Loucy (cell line): ENCODE measurements at regions not wholly inside any gene's neighbourhood (a gene's known extent, or its start where the extent isn't known, plus 50 kb on each side); places are given as distances from the start of the nearest gene placed in this dataset.

Source experiments
- H2AFZ ChIP-seq: fragments of 200-600 bp; sonication (generic); 2 replicates; pipeline ENCODE4 v1.6.0; 2016; ENCODE audit warnings: antibody characterized with exemption, mild to moderate bottlenecking, low read length, moderate library complexity
- H3F3A ChIP-seq: fragments of 200-600 bp; 2 replicates; pipeline ENCODE4 v1.6.0; 2016; ENCODE audit warnings: antibody characterized with exemption, low read depth, mild to moderate bottlenecking
- H3K27me3 ChIP-seq: fragments of 200-600 bp; sonication (generic); 2 replicates; pipeline ENCODE4 v1.6.1; 2014; ENCODE audit warnings: low read length, mild to moderate bottlenecking; ENCODE audit not compliant: insufficient read depth, poor library complexity, severe bottlenecking
- H3K36me3 ChIP-seq: fragments of 200-600 bp; sonication (generic); 2 replicates; pipeline ENCODE4 v1.6.1; 2016; ENCODE audit warnings: low read length; ENCODE audit not compliant: insufficient read depth
- H3K4me1 ChIP-seq: fragments of 200-600 bp; sonication (generic); 2 replicates; pipeline ENCODE4 v1.5.1; 2014; ENCODE audit warnings: low read length, mild to moderate bottlenecking; ENCODE audit not compliant: insufficient read depth, poor library complexity, severe bottlenecking
- H3K4me2 ChIP-seq: fragments of 200-600 bp; sonication (generic); 2 replicates; pipeline ENCODE4 v1.6.0; 2014; ENCODE audit warnings: antibody characterized with exemption, low read length, low read depth, mild to moderate bottlenecking; ENCODE audit not compliant: poor library complexity, severe bottlenecking
- H3K4me3 ChIP-seq: fragments of 200-600 bp; sonication (generic); 2 replicates; pipeline ENCODE4 v1.5.1; 2014; ENCODE audit warnings: low read length, mild to moderate bottlenecking, mixed read lengths; ENCODE audit not compliant: poor library complexity, severe bottlenecking
- H3K79me2 ChIP-seq: fragments of 200-600 bp; sonication (generic); 2 replicates; pipeline ENCODE4 v1.6.1; 2014; ENCODE audit warnings: low read length; ENCODE audit not compliant: insufficient read depth
- H3K9ac ChIP-seq: fragments of 200-600 bp; sonication (generic); 2 replicates; pipeline ENCODE4 v1.6.0; 2014; ENCODE audit warnings: mild to moderate bottlenecking, low read depth, low read length, moderate library complexity; ENCODE audit not compliant: poor library complexity, severe bottlenecking
- H3K9me2 ChIP-seq: fragments of 200-600 bp; sonication (generic); replicated peaks from 2 replicates; pipeline ENCODE4 v1.6.1; 2016; ENCODE audit warnings: low read depth, low read length, mixed read lengths
- H3K9me3 ChIP-seq: fragments of 200-600 bp; sonication (generic); 2 replicates; pipeline ENCODE4 v1.6.1; 2014; ENCODE audit warnings: mild to moderate bottlenecking, antibody characterized with exemption, low read length, low read depth; ENCODE audit not compliant: insufficient read depth
- H4K20me1 ChIP-seq: fragments of 200-600 bp; sonication (generic); 2 replicates; pipeline ENCODE4 v1.6.0; 2014; ENCODE audit warnings: antibody characterized with exemption, low read length, mild to moderate bottlenecking; ENCODE audit not compliant: insufficient read depth, poor library complexity, severe bottlenecking
- CTCF ChIP-seq: fragments of 200-600 bp; sonication (generic); conservative IDR thresholded peaks from 2 replicates; pipeline ENCODE4 v1.5.1; 2014; ENCODE audit warnings: mild to moderate bottlenecking, antibody characterized with exemption, low read length
- EZH2phosphoT487 ChIP-seq: fragments of 200-600 bp; IDR thresholded peaks from 2 replicates; pipeline ENCODE4 v1.6.1; 2018; ENCODE audit warnings: antibody characterized with exemption, mild to moderate bottlenecking, moderate library complexity, borderline replicate concordance

DNA sequence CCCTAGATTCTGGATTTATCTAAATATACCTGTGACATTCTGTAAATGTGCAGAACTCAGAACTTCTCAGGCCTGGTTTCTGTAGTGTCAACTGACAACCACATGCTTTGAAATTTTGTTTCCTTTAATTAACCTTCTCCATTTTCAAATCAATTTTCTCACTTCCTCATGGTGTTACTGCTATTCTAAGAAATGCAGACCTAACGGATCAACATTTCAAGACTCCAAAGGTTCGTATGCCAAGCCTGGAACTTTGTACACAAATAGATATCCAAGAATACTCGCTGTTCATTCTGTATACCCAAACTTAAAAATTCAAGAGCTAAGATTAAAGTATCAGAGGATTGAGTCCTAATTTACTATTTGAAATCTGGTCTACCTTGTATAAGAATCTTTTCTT lies 88.1 kb downstream of the SLC24A2 start:
- no peak for TF ChIP-seq CTCF
- TF ChIP-seq EZH2phosphoT487: no peak
- Histone ChIP-seq H3K9me2 (no peaks in the 10 kb centered on the region), H3F3A (no peaks in the 10 kb centered on the region), H3K4me3 (no peak overlapping the region), H3K79me2 (no peaks in the 10 kb centered on the region), H3K4me2 (no peak overlapping the region), H3K27me3 (no peaks in the 10 kb centered on the region), H3K9me3 (no peaks in the 10 kb centered on the region), H3K9ac (no peak overlapping the region), H2AFZ (no peak overlapping the region), H3K4me1 (no peaks in the 10 kb centered on the region), H3K36me3 (no peaks in the 10 kb centered on the region), H4K20me1 (no peaks in the 10 kb centered on the region)

DNA sequence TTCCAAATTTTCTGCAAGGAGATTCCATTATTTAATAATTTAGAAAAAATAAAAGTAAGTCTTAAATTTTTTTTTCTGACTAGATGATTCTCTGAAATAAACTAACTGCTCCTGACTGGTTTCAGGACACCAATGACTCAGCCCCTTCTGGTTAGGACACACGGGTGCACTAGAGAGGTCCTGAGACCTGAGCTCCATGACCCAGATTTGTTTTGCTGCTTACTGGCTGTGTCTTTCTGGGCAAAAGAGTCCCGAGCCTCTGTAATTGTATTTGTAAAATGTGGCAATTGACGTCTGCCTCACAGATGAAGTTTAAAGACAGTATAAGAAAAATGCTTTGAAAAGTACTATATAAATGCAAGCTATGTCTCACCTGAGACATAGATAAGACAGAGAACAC lies 89.1 kb downstream of the SLC24A2 start:
- H3K9me3 ChIP-seq: no peaks in the 10 kb centered on the region
- H3K79me2 ChIP-seq: no peaks in the 10 kb centered on the region
- no peaks in the 10 kb centered on the region for H3K36me3 ChIP-seq
- H3K9ac ChIP-seq: no peak overlapping the region
- no peaks in the 10 kb centered on the region for H3K9me2 ChIP-seq
- H3K4me2 ChIP-seq: no peak overlapping the region
- H2AFZ ChIP-seq: no peak overlapping the region
- no peaks in the 10 kb centered on the region for H3K4me1 ChIP-seq
- H4K20me1 ChIP-seq: no peaks in the 10 kb centered on the region
- no peaks in the 10 kb centered on the region for H3K27me3 ChIP-seq
- H3F3A ChIP-seq: no peaks in the 10 kb centered on the region
- TF ChIP-seq EZH2phosphoT487 (no peak), CTCF (no peak)
- no peak overlapping the region for H3K4me3 ChIP-seq

GRCh38 chr9:19698960-19699359 lies 89.9 kb downstream of the SLC24A2 start:
- Histone ChIP-seq H3K4me2 (no peak overlapping the region), H3K27me3 (no peaks in the 10 kb centered on the region), H3K9ac (no peak overlapping the region), H4K20me1 (no peaks in the 10 kb centered on the region), H3K79me2 (no peaks in the 10 kb centered on the region), H3K9me2 (no peaks in the 10 kb centered on the region), H3K4me3 (no peak overlapping the region), H3K4me1 (no peaks in the 10 kb centered on the region), H2AFZ (no peak overlapping the region), H3K9me3 (no peaks in the 10 kb centered on the region), H3F3A (no peaks in the 10 kb centered on the region), H3K36me3 (no peaks in the 10 kb centered on the region)
- TF ChIP-seq CTCF (no peak), EZH2phosphoT487 (no peak)
